Stomach (tissue), 8 donors: ENCODE measurements at regions not wholly inside any gene's neighbourhood (a gene's known extent, or its start where the extent isn't known, plus 50 kb on each side); places are given as distances from the start of the nearest gene placed in this dataset.

Source experiments
- DNase-seq, 2 donors: peaks; one replicate each; pipeline versions ENCODE4 v3.0.0 to v3.0.0-alpha.2; 2013 to 2019
- H3K27ac ChIP-seq, 5 donors: fragments of 200-600 bp in 4 of 5; sonication (generic) in 4 of 5; one replicate each; pipeline ENCODE4 v1.5.1; 2013 to 2019; ENCODE audit warnings: mild to moderate bottlenecking in 1 of 5, moderate library complexity in 1 of 5
- H3K27me3 ChIP-seq, 3 donors: fragments of 200-600 bp; sonication (generic); one replicate each; pipeline ENCODE4 v1.5.1; 2017 to 2019; ENCODE audit warnings: mixed run types in 1 of 3
- H3K36me3 ChIP-seq, 4 donors: fragments of 200-600 bp; sonication (generic); 1 replicate in 3 of 4; 2 replicates in 1 of 4; pipeline ENCODE4 v1.5.1; 2016 to 2019
- H3K4me1 ChIP-seq, 4 donors: fragments of 200-600 bp; sonication (generic); one replicate each; pipeline ENCODE4 v1.5.1; 2016 to 2019
- H3K4me3 ChIP-seq, 4 donors: fragments of 200-600 bp; sonication (generic) in 3 of 4; one replicate each; pipeline ENCODE4 v1.5.1; 2016 to 2019; ENCODE audit warnings: mild to moderate bottlenecking in 1 of 4
- H3K9me3 ChIP-seq, 4 donors: fragments of 200-600 bp; sonication (generic); one replicate each; pipeline ENCODE4 v1.5.1; 2016 to 2019
- POLR2A ChIP-seq, 4 donors: fragments of 450-650 bp; IDR thresholded peaks; one replicate each; pipeline ENCODE4 v1.6.1; 2016; ENCODE audit warnings: antibody characterized with exemption in 4 of 4, control low read depth in 2 of 4, mild to moderate bottlenecking in 1 of 4, moderate library complexity in 1 of 4
- WGBS, 5 donors: extraction: QIAGEN DNeasy Blood & Tissue Kit in 3 of 5; methylation state at CpG; one replicate each; pipeline versions ENCODE4 v1.1.5 to v1.1.7; 2013 to 2018; 5-methylcytosine and 5-hydroxymethylcytosine counted together
- intact Hi-C: fragments of 100-400 bp; cut with DNase I; formaldehyde crosslinking; loops from one replicate; pipeline ENCODE4 v1.15.1; 2023; ENCODE audit warnings: low total_unique reads
- small RNA-seq, 4 donors: library from RNA; depleted of rRNA; stranded (forward); fragments of <200 nt; gene quantifications; one replicate each; pipeline ENCODE3, GENCODE V24; 2016
- donor health status: healthy with polysubstance abuse.
- donor health status: Bipolar disorder and iron deficiency.
- donor health status: healthy.

GRCh38 chr3:59101231-59101736, 51.5 kb upstream of the CFAP20DC start:
- DNase-seq: no peak
- H3K27me3 ChIP-seq: no peaks in the 10 kb centered on the region
- 87 to 96% (median 92%) methylated on average over 4 of the region's 4 CpGs for WGBS, 5 donors
- peaks cover 0 to 6% (median 0%) of the 10 kb centered on the region in 4 donors for H3K9me3 ChIP-seq
- no peak overlapping the region for H3K27ac ChIP-seq
- no peak for TF ChIP-seq POLR2A (IDR thresholded peaks at IDR 0.05)
- H3K36me3 ChIP-seq: no peaks in the 10 kb centered on the region
- H3K4me1 ChIP-seq: peaks cover 0 to 26% (median 13%) of the 10 kb centered on the region in 4 donors
- intact Hi-C loops: no loop called here
- no peak overlapping the region for H3K4me3 ChIP-seq

Small RNA genes in the stretch of these regions (small RNA-seq; reads per million reads assigned to genes)
- gene RF00017: 0 reads per million in 4 donors
